Fibroblast of lung (primary cell): ENCODE measurements at regions not wholly inside any gene's neighbourhood (a gene's known extent, or its start where the extent isn't known, plus 50 kb on each side); places are given as distances from the start of the nearest gene placed in this dataset.

Source experiments
- DNase-seq, 2 donors: peaks; one replicate each; pipeline versions ENCODE4 v3.0.0 to v3.0.0-alpha.2; 2010; ENCODE audit warnings: low read depth in 2 of 2
- H2AFZ ChIP-seq: 2 replicates; pipeline ENCODE4 v1.5.1; 2012; ENCODE audit warnings: low read length, control low read depth, inconsistent platforms
- H3K27ac ChIP-seq: 2 replicates; pipeline ENCODE4 v1.5.1; 2011; ENCODE audit warnings: low read length, control low read depth; ENCODE audit not compliant: insufficient read depth
- H3K27me3 ChIP-seq: 2 replicates; pipeline ENCODE4 v1.5.1; 2011; ENCODE audit warnings: mild to moderate bottlenecking, low read length; ENCODE audit not compliant: control insufficient read depth, insufficient read depth
- H3K36me3 ChIP-seq: 2 replicates; pipeline ENCODE4 v1.5.1; 2011; ENCODE audit warnings: low read length; ENCODE audit not compliant: control insufficient read depth, insufficient read depth
- H3K4me1 ChIP-seq: 2 replicates; pipeline ENCODE4 v1.5.1; 2011; ENCODE audit warnings: low read length; ENCODE audit not compliant: control insufficient read depth, insufficient read depth; ENCODE audit errors: extremely low read depth
- H3K4me2 ChIP-seq: 2 replicates; pipeline ENCODE4 v1.5.1; 2011; ENCODE audit warnings: low read length, control low read depth; ENCODE audit not compliant: insufficient read depth; ENCODE audit errors: extremely low read depth
- H3K4me3 ChIP-seq, 4 experiments: fragments of 200-600 bp in 1 of 4; sonication (generic) in 1 of 4; replicated peaks in 1 of 4; 2 replicates each; pipeline ENCODE4 v1.5.1; 2011 to 2016; ENCODE audit warnings: low read length in 4 of 4, low read depth in 3 of 4, mild to moderate bottlenecking in 3 of 4, control low read depth in 2 of 4, inconsistent platforms in 1 of 4, mixed read lengths in 1 of 4; ENCODE audit not compliant: insufficient read depth in 1 of 4; ENCODE audit errors: control extremely low read depth in 1 of 4
- H3K79me2 ChIP-seq: 2 replicates; pipeline ENCODE4 v1.5.1; 2012; ENCODE audit warnings: mild to moderate bottlenecking, low read length, inconsistent platforms; ENCODE audit not compliant: control insufficient read depth, insufficient read depth
- H3K9ac ChIP-seq: 2 replicates; pipeline ENCODE4 v1.5.1; 2011; ENCODE audit warnings: mild to moderate bottlenecking, low read length, control low read depth; ENCODE audit not compliant: insufficient read depth
- H3K9me3 ChIP-seq: 2 replicates; pipeline ENCODE4 v1.5.1; 2012; ENCODE audit warnings: low read depth, low read length; ENCODE audit not compliant: control insufficient read depth, insufficient read depth
- H4K20me1 ChIP-seq: 2 replicates; pipeline ENCODE4 v1.5.1; 2011; ENCODE audit warnings: low read length; ENCODE audit not compliant: control insufficient read depth, insufficient read depth; ENCODE audit errors: extremely low read depth
- EZH2 ChIP-seq: IDR thresholded peaks from 2 replicates; pipeline ENCODE4 v1.5.1; 2012; ENCODE audit warnings: low read length, control low read depth, mild to moderate bottlenecking; ENCODE audit errors: missing control alignments
- TF ChIP-seq, protein P1 (sequence below), 2 donors: IDR thresholded peaks in 1 of 2; conservative IDR thresholded peaks in 1 of 2; 1 replicate in 1 of 2; 2 replicates in 1 of 2; pipeline ENCODE4 v1.5.1; 2011 to 2012; ENCODE audit warnings: low read length in 2 of 2, control low read depth in 1 of 2, inconsistent platforms in 1 of 2, low read depth in 1 of 2, mild to moderate bottlenecking in 1 of 2

DNA sequence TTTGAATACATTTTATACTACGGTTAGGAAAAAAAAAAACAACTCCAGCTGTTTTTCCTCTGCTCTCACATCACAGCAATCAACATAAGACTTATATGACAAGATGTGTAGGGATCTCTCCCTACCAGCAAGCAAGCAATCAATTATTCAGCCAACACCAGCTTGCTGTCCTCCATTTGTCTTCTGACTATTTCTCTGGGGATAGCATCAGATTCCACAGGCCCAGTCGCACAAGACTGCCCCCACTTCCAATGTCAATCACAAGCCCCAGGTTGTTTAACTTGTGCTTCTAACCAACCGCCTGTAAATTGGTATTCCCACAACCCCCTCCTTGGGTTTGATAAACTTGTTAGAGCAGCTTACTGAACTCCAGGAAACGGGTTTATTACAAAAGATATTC, 873.1 kb upstream of the TMPRSS15 start:
- H3K36me3 ChIP-seq: no peaks in the 10 kb centered on the region
- H3K79me2 ChIP-seq: no peaks in the 10 kb centered on the region
- no peak for TF ChIP-seq EZH2
- TF ChIP-seq, protein P1, sequence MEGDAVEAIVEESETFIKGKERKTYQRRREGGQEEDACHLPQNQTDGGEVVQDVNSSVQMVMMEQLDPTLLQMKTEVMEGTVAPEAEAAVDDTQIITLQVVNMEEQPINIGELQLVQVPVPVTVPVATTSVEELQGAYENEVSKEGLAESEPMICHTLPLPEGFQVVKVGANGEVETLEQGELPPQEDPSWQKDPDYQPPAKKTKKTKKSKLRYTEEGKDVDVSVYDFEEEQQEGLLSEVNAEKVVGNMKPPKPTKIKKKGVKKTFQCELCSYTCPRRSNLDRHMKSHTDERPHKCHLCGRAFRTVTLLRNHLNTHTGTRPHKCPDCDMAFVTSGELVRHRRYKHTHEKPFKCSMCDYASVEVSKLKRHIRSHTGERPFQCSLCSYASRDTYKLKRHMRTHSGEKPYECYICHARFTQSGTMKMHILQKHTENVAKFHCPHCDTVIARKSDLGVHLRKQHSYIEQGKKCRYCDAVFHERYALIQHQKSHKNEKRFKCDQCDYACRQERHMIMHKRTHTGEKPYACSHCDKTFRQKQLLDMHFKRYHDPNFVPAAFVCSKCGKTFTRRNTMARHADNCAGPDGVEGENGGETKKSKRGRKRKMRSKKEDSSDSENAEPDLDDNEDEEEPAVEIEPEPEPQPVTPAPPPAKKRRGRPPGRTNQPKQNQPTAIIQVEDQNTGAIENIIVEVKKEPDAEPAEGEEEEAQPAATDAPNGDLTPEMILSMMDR (conservative IDR thresholded peaks at IDR 0.05 in 1 of 2, IDR thresholded peaks at IDR 0.05 in 1 of 2; ENCODE audit: low read depth in 1 of 2, low read length in 2 of 2): no peak
- no peak overlapping the region for H3K9ac ChIP-seq
- H3K4me3 ChIP-seq: no peak overlapping the region
- no peaks in the 10 kb centered on the region for H3K27me3 ChIP-seq
- no peak for DNase-seq
- no peak overlapping the region for H3K27ac ChIP-seq
- no peak overlapping the region for H3K4me2 ChIP-seq
- no peaks in the 10 kb centered on the region for H3K9me3 ChIP-seq
- H2AFZ ChIP-seq: no peak overlapping the region
- no peaks in the 10 kb centered on the region for H4K20me1 ChIP-seq
- H3K4me1 ChIP-seq: no peaks in the 10 kb centered on the region

GRCh38 chr21:19286876-19287275, 883.3 kb upstream of the TMPRSS15 start:
- H3K27me3 ChIP-seq: no peaks in the 10 kb centered on the region
- no peak for TF ChIP-seq EZH2
- no peak overlapping the region for H3K4me2 ChIP-seq
- no peaks in the 10 kb centered on the region for H3K36me3 ChIP-seq
- no peaks in the 10 kb centered on the region for H4K20me1 ChIP-seq
- DNase-seq: no peak
- H3K27ac ChIP-seq: no peak overlapping the region
- H3K4me1 ChIP-seq: no peaks in the 10 kb centered on the region
- no peak overlapping the region for H3K9ac ChIP-seq
- no peaks in the 10 kb centered on the region for H3K79me2 ChIP-seq
- no peak overlapping the region for H2AFZ ChIP-seq
- H3K9me3 ChIP-seq: no peaks in the 10 kb centered on the region
- no peak overlapping the region for H3K4me3 ChIP-seq

GRCh38 chr21:19290328-19290727, 886.7 kb upstream of the TMPRSS15 start:
- H2AFZ ChIP-seq: no peak overlapping the region
- no peaks in the 10 kb centered on the region for H3K4me1 ChIP-seq
- no peaks in the 10 kb centered on the region for H4K20me1 ChIP-seq
- no peak for TF ChIP-seq EZH2
- TF ChIP-seq, protein P1 (conservative IDR thresholded peaks at IDR 0.05 in 1 of 2, IDR thresholded peaks at IDR 0.05 in 1 of 2; ENCODE audit: low read depth in 1 of 2, low read length in 2 of 2): no peak
- H3K27ac ChIP-seq: no peak overlapping the region
- no peaks in the 10 kb centered on the region for H3K9me3 ChIP-seq
- no peak for DNase-seq
- H3K79me2 ChIP-seq: no peaks in the 10 kb centered on the region
- H3K27me3 ChIP-seq: no peaks in the 10 kb centered on the region
- H3K9ac ChIP-seq: no peak overlapping the region
- no peak overlapping the region for H3K4me3 ChIP-seq
- no peaks in the 10 kb centered on the region for H3K36me3 ChIP-seq
- H3K4me2 ChIP-seq: no peak overlapping the region

GRCh38 chr21:19320291-19320690, 916.7 kb upstream of the TMPRSS15 start:
- H3K4me1 ChIP-seq: no peaks in the 10 kb centered on the region
- H3K9me3 ChIP-seq: no peaks in the 10 kb centered on the region
- no peak overlapping the region for H3K9ac ChIP-seq
- DNase-seq: no peak
- no peak overlapping the region for H3K4me2 ChIP-seq
- no peak overlapping the region for H2AFZ ChIP-seq
- no peaks in the 10 kb centered on the region for H3K36me3 ChIP-seq
- no peaks in the 10 kb centered on the region for H4K20me1 ChIP-seq
- H3K27ac ChIP-seq: no peak overlapping the region
- TF ChIP-seq, protein P1 (conservative IDR thresholded peaks at IDR 0.05 in 1 of 2, IDR thresholded peaks at IDR 0.05 in 1 of 2; ENCODE audit: low read depth in 1 of 2, low read length in 2 of 2): no peak
- H3K79me2 ChIP-seq: no peaks in the 10 kb centered on the region
- H3K27me3 ChIP-seq: no peaks in the 10 kb centered on the region
- no peak overlapping the region for H3K4me3 ChIP-seq
